AG09309 (cell line): ENCODE measurements at regions not wholly inside any gene's neighbourhood (a gene's known extent, or its start where the extent isn't known, plus 50 kb on each side); places are given as distances from the start of the nearest gene placed in this dataset.

Experiments
- DNase-seq: peaks from one replicate; pipeline ENCODE4 v3.0.0-alpha.2; 2010; ENCODE audit warnings: low read depth
- H3K4me3 ChIP-seq: 2 replicates; pipeline ENCODE4 v1.5.1; 2011; ENCODE audit warnings: mild to moderate bottlenecking, low read depth, low read length, moderate library complexity; ENCODE audit not compliant: control insufficient read depth
- CTCF ChIP-seq: IDR thresholded peaks from 2 replicates; pipeline ENCODE4 v1.5.1; 2011; ENCODE audit warnings: mild to moderate bottlenecking, low read depth, low read length, inconsistent platforms; ENCODE audit not compliant: insufficient read depth, control insufficient read depth; ENCODE audit errors: missing control alignments

DNA sequence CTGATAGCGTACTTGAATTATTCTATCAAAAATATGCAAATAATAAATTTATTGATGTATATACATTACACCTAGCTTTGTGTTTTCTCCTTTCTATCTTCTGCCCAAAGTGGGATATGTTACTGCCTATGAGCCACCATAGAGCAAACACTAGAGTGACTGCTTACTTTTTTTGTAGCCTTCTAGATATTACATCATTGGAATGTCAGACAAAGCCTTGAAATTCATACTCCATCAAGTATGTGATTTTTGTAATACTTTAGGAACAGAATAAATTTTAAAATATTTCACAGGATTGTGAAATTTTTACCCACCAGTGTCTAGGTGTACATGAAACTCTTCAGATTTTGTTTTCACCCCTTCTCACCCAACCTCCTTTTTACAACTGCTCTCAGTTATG lies 787.6 kb downstream of the USP25 start:
- no peak overlapping the region for H3K4me3 ChIP-seq
- DNase-seq = no peak
- no peak for TF ChIP-seq CTCF

DNA sequence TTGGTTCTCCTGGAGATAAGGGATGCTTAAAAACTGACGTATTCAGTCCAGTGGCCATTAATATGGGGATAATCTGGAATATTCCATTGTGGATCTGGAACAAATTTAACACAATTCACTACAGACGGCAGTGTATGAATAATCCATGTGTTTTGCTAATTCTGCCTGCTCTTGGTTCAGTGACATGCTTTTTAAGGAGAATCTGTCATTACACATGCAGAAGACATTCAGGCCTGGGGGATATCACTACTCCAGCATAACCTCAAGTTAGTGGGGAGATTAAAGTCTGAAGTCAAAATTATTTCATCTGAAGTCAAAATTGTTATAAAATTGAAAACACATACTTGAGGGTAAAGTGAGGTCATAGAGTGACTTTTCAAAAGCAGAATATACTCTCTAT lies 789.3 kb downstream of the USP25 start:
- no peak for DNase-seq
- TF ChIP-seq CTCF = no peak
- H3K4me3 ChIP-seq = no peak overlapping the region

DNA sequence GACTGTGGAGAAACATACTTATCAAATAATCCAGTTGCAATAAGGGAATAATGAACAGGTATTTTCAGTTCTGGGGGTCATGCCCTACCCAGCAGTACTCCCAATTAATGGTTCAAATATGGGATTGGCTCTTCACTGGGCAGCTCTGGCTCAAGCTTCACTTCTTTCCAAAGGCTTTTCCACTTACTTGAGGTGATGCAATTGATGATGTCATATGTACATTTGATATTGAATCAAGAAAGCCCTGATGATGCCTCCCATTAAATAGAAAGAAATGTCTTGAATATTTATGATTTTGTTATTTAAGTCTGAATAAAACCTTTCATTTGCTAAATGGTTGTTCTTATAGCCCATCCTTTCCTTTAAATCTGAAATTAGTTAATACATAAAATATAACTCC lies 789.9 kb downstream of the USP25 start:
- no peak for TF ChIP-seq CTCF
- no peak for DNase-seq
- no peak overlapping the region for H3K4me3 ChIP-seq

DNA sequence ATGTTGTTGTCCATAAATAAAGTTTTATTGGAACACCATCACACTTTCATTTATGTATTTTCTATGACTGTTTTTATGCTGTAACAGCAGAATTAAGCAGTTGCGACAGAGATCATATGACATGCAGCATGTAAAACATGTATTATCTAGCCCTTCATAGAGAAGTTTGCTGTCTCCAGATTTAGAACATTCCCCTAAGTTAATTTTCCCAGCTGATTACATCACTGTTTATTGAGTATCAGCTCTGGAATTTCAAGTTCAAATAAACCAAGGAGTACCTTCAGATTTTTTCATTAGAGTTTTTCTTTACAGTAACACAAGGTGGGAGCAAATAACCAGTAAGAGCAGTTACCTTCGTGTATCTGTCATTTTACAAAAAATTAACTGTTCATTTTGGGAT lies 792.8 kb downstream of the USP25 start:
- TF ChIP-seq CTCF = no peak
- DNase-seq = no peak
- no peak overlapping the region for H3K4me3 ChIP-seq

DNA sequence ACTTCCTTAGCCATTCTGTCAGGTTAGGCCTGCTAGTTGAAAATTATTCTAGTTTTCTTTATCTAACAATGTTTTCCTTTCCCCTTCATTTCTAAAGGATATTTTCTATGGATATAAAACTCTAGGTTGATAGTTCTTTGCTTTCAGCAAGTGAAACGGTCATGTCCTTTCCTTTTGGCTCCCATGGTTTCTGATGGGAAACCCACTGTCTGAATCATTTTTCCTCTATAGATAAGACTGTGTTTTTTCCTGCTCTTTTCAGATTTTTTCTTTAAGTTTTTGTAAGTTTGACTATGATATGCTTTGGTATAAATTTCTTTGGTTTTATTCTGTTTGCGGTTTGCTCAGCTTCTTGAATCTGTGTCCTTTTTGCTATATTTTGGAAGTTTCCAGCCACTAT lies 800.9 kb downstream of the USP25 start:
- TF ChIP-seq CTCF = no peak
- DNase-seq = no peak
- H3K4me3 ChIP-seq = no peak overlapping the region

DNA sequence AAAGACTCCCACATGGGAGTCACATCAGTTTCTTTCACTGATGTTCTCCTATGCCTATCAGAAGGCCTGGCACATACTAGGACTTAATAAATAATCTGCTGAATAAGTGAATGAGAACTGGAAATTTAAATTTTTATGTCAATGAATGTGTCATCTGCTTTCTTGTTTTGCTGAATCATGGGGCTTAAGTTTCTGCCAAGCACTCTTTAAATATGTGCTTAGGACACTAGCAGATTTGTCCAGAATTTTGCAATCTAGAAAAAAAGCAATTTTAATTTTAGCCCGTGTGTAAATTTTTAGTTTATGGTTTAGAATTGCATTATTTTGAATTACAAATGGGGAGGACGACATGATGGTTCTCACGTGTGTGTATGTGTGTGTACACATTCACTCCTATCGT lies 803.1 kb downstream of the USP25 start:
- no peak for TF ChIP-seq CTCF
- no peak for DNase-seq
- H3K4me3 ChIP-seq = no peak overlapping the region
